ENCODE measurements at regions not wholly inside any gene's neighbourhood (a gene's known extent, or its start where the extent isn't known, plus 50 kb on each side); places are given as distances from the start of the nearest gene placed in this dataset.
A peak's percentile ranks its signal among the peaks of the same experiment; 100 is the strongest.
"Not testable (repeated sequence)": the region's sequence is repeated elsewhere in the genome, so short reads cannot be mapped to it uniquely, and the experiment has no call there.

DNA sequence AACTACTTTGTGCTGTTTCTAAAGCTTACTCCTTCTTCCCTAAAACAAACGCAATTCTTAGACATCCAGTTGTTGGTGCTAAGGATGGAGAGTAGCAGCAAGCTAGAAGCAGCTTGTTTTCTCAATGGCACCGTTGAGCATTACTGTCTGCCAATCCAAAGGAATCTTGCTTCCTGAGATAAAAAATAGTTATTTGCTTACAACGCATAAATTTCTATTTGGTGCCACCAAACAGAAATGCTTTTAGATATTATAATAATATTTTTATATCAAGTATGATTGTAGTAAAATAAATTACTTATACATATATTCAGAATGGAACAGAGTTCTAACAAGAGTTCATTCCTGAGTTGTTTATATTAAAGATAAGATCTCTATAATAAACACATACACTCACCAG is 434.7 kb downstream of the CPS1 start:
- 18 to 93% (median 71%) methylated on average over 1 to 3 of the region's 3 CpGs; no CpG with 5 or more reads in 1 of the 10 experiments for WGBS, 10 experiments
- ATAC-seq (replicated peaks in 6 of 8), result no peak
- Histone ChIP-seq H3K4me3 (no peak overlapping the region), H3K4me1 (replicated peaks in 1 of 2) (no peaks in the 10 kb centered on the region), H3K27ac (no peak overlapping the region)
- in situ Hi-C loops (cut with MboI; ENCODE audit: low pct_unique_long_range_greater_than_20kb in 2 of 9, low sequenced_read_pairs in 9 of 9, unreplicated experiment in 9 of 9), result no loop called here

DNA sequence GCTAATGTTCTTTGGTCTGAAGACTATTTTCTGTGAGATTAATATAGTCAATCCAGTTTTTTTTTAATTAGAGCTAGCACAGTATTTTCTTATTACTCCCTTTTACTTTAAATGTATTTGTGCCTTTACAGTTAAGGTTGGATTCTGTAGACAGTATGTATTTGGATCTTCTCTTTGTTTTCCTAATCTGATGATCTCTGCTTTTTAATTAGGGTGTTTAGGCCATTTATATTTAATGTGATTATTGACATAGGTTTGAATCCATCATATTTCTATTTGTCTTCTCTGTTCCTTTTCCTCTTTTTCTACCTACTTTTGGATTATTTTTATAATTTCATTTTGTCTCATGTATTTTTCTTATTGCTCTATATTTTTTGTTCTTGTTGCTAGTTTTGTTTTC is 437.7 kb downstream of the CPS1 start:
- no peak overlapping the region for H3K27ac ChIP-seq
- ATAC-seq (replicated peaks in 6 of 8), result no peak
- no peaks in the 10 kb centered on the region for H3K4me1 ChIP-seq (replicated peaks in 1 of 2)
- H3K4me3 ChIP-seq, result no peak overlapping the region
- in situ Hi-C loops (cut with MboI; ENCODE audit: low pct_unique_long_range_greater_than_20kb in 2 of 9, low sequenced_read_pairs in 9 of 9, unreplicated experiment in 9 of 9), result no loop called here

GRCh38 chr2:210997373-210997772 is 441.0 kb downstream of the CPS1 start:
- no peak for ATAC-seq (replicated peaks in 6 of 8)
- Histone ChIP-seq H3K27ac (no peak overlapping the region), H3K4me3 (no peak overlapping the region), H3K4me1 (replicated peaks in 1 of 2) (no peaks in the 10 kb centered on the region)
- in situ Hi-C loops (cut with MboI; ENCODE audit: low pct_unique_long_range_greater_than_20kb in 2 of 9, low sequenced_read_pairs in 9 of 9, unreplicated experiment in 9 of 9), result no loop called here

DNA sequence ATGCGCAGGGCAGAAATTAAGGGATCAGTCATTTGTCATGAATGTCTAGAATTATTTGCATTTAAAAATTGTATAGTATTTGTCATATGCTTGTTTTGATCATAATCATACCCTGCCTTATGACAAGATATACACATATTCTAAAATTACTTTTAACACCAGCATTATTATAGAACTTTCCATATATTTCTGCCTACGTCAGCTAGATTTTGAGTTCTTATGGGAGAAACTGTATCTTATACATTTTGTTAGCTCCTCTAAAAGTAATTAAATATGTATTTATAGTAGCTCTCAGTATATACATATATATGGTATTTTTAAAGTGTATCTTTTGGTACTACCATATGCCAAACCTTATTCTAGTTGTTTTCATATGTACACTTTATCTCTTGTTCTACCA is 441.9 kb downstream of the CPS1 start:
- WGBS, 10 experiments, result 0 to 100% (median 93%) methylated on average over 1 to 2 of the region's 2 CpGs

GRCh38 chr2:211014376-211014775 is 458.0 kb downstream of the CPS1 start:
- no peaks in the 10 kb centered on the region for H3K4me1 ChIP-seq (replicated peaks in 1 of 2)
- in situ Hi-C loops (cut with MboI; ENCODE audit: low pct_unique_long_range_greater_than_20kb in 2 of 9, low sequenced_read_pairs in 9 of 9, unreplicated experiment in 9 of 9), result no loop called here
- H3K4me3 ChIP-seq, result no peak overlapping the region
- WGBS, 10 experiments, result 0 to 61% (median 38%) methylated on average over 2 to 4 of the region's 4 CpGs
- H3K27ac ChIP-seq, result no peak overlapping the region
- ATAC-seq (replicated peaks in 6 of 8), result no peak

More for the DNA sequence above, 441.9 kb downstream of the CPS1 start:
- Histone ChIP-seq H3K27ac (no peak overlapping the region), H3K4me3 (no peak overlapping the region), H3K4me1 (replicated peaks in 1 of 2) (no peaks in the 10 kb centered on the region)
- no peak for ATAC-seq (replicated peaks in 6 of 8)
- in situ Hi-C loops (cut with MboI; ENCODE audit: low pct_unique_long_range_greater_than_20kb in 2 of 9, low sequenced_read_pairs in 9 of 9, unreplicated experiment in 9 of 9), result no loop called here

GRCh38 chr2:211014906-211015305 is 458.5 kb downstream of the CPS1 start:
- ATAC-seq (replicated peaks in 6 of 8), result no peak
- in situ Hi-C loops (cut with MboI; ENCODE audit: low pct_unique_long_range_greater_than_20kb in 2 of 9, low sequenced_read_pairs in 9 of 9, unreplicated experiment in 9 of 9), result no loop called here
- H3K4me1 ChIP-seq (replicated peaks in 1 of 2), result no peaks in the 10 kb centered on the region
- H3K27ac ChIP-seq, result no peak overlapping the region
- no peak overlapping the region for H3K4me3 ChIP-seq
- 0 to 100% (median 86%) methylated on average over 1 to 2 of the region's 2 CpGs; no CpG with 5 or more reads in 1 of the 10 experiments for WGBS, 10 experiments

DNA sequence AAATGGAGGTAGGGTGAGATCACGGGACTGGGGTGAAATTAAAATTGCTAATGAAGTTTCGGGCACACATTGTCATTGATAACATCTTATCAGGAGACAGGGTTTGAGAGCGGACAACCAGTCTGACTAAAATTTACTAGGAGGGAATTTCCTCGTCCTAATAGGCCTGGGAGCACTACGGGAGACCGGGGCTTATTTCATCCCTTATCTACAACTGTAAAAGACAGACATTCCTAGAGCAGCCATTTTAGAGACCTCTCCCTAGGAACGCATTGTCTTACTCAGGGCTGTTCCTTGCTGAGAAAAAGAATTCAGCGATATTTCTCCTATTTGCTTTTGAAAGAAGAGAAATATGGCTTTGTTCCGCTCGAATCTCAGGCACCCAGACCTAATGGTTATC is 468.7 kb downstream of the CPS1 start:
- 71 to 94% (median 82%) methylated on average over 1 to 10 of the region's 10 CpGs; no CpG with 5 or more reads in 1 of the 10 experiments for WGBS, 10 experiments
- ATAC-seq (replicated peaks in 6 of 8); in situ Hi-C loops (cut with MboI; ENCODE audit: low pct_unique_long_range_greater_than_20kb in 2 of 9, low sequenced_read_pairs in 9 of 9, unreplicated experiment in 9 of 9); H3K27ac ChIP-seq; H3K4me1 ChIP-seq (replicated peaks in 1 of 2); H3K4me3 ChIP-seq: not testable (repeated sequence)

GRCh38 chr2:211026109-211026508 is 469.7 kb downstream of the CPS1 start:
- no peak for ATAC-seq (replicated peaks in 6 of 8)
- 0 to 100% (median 27%) methylated on average over 1 of the region's 2 CpGs; no CpG with 5 or more reads in 5 of the 10 experiments for WGBS, 10 experiments
- Histone ChIP-seq H3K4me3 (no peak overlapping the region), H3K27ac (no peak overlapping the region), H3K4me1 (replicated peaks in 1 of 2) (no peaks in the 10 kb centered on the region)
- in situ Hi-C loops (cut with MboI; ENCODE audit: low pct_unique_long_range_greater_than_20kb in 2 of 9, low sequenced_read_pairs in 9 of 9, unreplicated experiment in 9 of 9), result no loop called here

DNA sequence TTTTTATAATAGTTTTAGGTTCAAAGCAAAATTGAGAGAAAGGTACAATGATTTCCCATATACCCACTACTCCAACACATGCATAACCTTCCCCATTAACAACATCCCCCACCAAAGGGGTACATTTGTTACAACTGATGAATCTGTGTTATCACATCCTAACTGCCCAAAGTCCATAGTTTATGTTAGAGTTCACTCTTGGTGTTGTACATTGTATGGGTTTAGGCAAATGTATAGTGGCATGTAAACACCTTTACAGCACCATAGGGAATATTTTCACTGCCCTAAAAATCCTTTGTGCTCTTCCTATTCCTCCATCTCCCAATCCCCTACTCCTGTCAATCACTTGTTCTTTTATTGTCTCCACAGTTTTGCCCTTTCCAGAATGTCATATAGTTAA is 471.6 kb downstream of the CPS1 start:
- no peak for ATAC-seq (replicated peaks in 6 of 8)
- Histone ChIP-seq H3K27ac (no peak overlapping the region), H3K4me3 (no peak overlapping the region), H3K4me1 (replicated peaks in 1 of 2) (peaks cover 0 to 10% of the 10 kb centered on the region in 2 donors)
- in situ Hi-C loops (cut with MboI; ENCODE audit: low pct_unique_long_range_greater_than_20kb in 2 of 9, low sequenced_read_pairs in 9 of 9, unreplicated experiment in 9 of 9), result no loop called here

DNA sequence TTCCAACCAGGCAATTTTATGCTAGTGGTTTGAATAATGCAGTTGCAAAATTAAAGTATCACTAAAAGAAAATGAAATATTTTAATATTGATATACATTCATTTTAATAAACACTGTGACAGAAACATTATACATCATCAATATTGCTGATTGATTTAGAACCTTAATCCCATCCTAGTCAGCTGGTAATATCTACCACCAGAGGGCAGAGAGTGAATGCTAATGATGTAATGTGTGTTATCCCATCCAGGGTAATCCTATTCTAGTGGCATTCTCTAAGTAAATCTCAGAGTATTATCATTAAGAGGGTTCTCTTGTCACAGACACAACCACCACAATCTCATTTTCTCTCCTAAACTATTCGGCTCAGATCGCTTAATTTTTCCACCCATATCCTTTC is 477.4 kb downstream of the CPS1 start:
- ATAC-seq (replicated peaks in 6 of 8), result peak in 4 of 8 experiments; percentile 22 to 70 (median 62)
- Histone ChIP-seq H3K27ac (no peak overlapping the region), H3K4me1 (replicated peaks in 1 of 2) (peaks cover 0 to 15% of the 10 kb centered on the region in 2 donors), H3K4me3 (no peak overlapping the region)
- in situ Hi-C loops (cut with MboI; ENCODE audit: low pct_unique_long_range_greater_than_20kb in 2 of 9, low sequenced_read_pairs in 9 of 9, unreplicated experiment in 9 of 9), result no loop called here
- WGBS, 10 experiments, result 31 to 100% (median 94%) methylated on average over 1 to 2 of the region's 2 CpGs; no CpG with 5 or more reads in 2 of the 10 experiments

DNA sequence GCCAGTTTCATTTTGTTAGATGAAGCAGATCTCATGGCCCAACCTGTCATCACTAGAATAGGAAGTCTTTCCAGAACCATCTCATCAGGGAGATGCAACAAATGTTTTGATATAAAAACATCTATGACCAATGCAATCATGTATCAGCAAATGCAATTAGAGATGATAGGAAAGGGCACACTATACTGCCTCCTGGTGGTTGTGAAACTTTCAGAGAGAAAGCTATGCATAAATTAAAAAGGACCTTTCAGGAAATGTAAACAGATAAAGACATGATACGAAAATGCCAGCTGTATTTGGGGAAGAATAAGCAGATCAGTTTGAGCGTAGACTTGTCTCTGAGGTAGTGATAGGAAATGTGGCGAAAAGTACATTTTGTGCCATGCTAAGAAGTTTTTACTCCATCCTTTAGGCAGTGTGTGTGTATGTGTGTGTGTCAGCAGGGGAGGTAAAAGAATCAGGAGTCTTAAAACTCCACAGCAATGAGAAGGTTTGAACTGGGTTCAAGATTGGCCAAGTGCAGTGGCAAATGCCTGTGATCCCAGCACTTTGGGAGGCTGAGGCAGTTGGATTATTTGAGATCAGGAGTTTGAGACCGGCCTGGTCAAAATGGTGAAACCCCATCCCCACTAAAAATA is 479.3 kb downstream of the CPS1 start:
- in situ Hi-C loops (cut with MboI; ENCODE audit: low pct_unique_long_range_greater_than_20kb in 2 of 9, low sequenced_read_pairs in 9 of 9, unreplicated experiment in 9 of 9), result no loop called here
- Histone ChIP-seq H3K27ac (no peak overlapping the region), H3K4me3 (no peak overlapping the region), H3K4me1 (replicated peaks in 1 of 2) (peaks cover 0 to 15% of the 10 kb centered on the region in 2 donors)
- peak in 1 of 8 experiments; percentile 25 for ATAC-seq (replicated peaks in 6 of 8)
- 0 to 100% (median 86%) methylated on average over 1 to 4 of the region's 4 CpGs for WGBS, 10 experiments

GRCh38 chr2:211045025-211045424 is 488.6 kb downstream of the CPS1 start:
- peaks cover 0 to 7% of the 10 kb centered on the region in 2 donors for H3K4me1 ChIP-seq (replicated peaks in 1 of 2)
- in situ Hi-C loops (cut with MboI; ENCODE audit: low pct_unique_long_range_greater_than_20kb in 2 of 9, low sequenced_read_pairs in 9 of 9, unreplicated experiment in 9 of 9), result no loop called here
- ATAC-seq (replicated peaks in 6 of 8), result peak in 1 of 8 experiments; percentile 23
- 20 to 100% (median 81%) methylated on average over 1 to 2 of the region's 2 CpGs; no CpG with 5 or more reads in 2 of the 10 experiments for WGBS, 10 experiments
- H3K4me3 ChIP-seq, result no peak overlapping the region
- no peak overlapping the region for H3K27ac ChIP-seq

GRCh38 chr2:211049321-211050018 is 493.1 kb downstream of the CPS1 start:
- Histone ChIP-seq H3K27ac (no peak overlapping the region), H3K4me1 (replicated peaks in 1 of 2) (peaks cover 0 to 2% of the 10 kb centered on the region in 2 donors), H3K4me3 (no peak overlapping the region)
- in situ Hi-C loops (cut with MboI; ENCODE audit: low pct_unique_long_range_greater_than_20kb in 2 of 9, low sequenced_read_pairs in 9 of 9, unreplicated experiment in 9 of 9), result no loop called here
- no peak for ATAC-seq (replicated peaks in 6 of 8)
- 6 to 96% (median 75%) methylated on average over 3 to 4 of the region's 4 CpGs; no CpG with 5 or more reads in 2 of the 10 experiments for WGBS, 10 experiments

DNA sequence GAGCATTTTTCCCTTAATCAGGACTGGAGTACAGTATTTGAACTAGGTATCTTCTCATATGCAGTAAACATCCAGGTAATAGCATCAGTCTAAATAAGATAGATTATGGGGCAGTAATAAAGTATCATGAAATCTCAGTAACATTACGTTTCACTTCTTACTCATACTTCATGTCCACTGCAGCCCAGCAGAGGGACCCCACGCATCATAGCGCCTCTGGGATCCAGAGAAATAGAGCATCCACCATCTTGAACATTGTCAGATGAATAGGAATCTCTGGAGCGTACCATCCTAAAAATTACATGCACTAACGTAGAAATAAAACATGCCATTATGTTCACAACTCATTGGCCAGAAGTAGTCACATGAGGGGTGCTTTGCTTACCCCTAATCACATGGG is 499.0 kb downstream of the CPS1 start:
- peak in 1 of 8 experiments; percentile 23 for ATAC-seq (replicated peaks in 6 of 8)

More for the DNA sequence above, 499.0 kb downstream of the CPS1 start:
- no peaks in the 10 kb centered on the region for H3K4me1 ChIP-seq (replicated peaks in 1 of 2)
- WGBS, 10 experiments, result 25 to 100% (median 76%) methylated on average over 3 to 5 of the region's 5 CpGs; no CpG with 5 or more reads in 1 of the 10 experiments
- in situ Hi-C loops (cut with MboI; ENCODE audit: low pct_unique_long_range_greater_than_20kb in 2 of 9, low sequenced_read_pairs in 9 of 9, unreplicated experiment in 9 of 9), result no loop called here
- H3K27ac ChIP-seq, result no peak overlapping the region
- no peak overlapping the region for H3K4me3 ChIP-seq
